RWPE1 (cell line): ENCODE measurements at regions not wholly inside any gene's neighbourhood (a gene's known extent, or its start where the extent isn't known, plus 50 kb on each side); places are given as distances from the start of the nearest gene placed in this dataset.

Experiments used
- CTCF ChIA-PET: fragments of 350-600 bp; sonication (Branson Sonifier 250); formaldehyde crosslinking; extraction: SDS; loops from one replicate; lab custom pipeline; 2021; lab: Yijun Ruan, JAX
- POLR2A ChIA-PET: fragments of 400-600 bp; formaldehyde crosslinking; extraction: SDS; loops from one replicate; lab custom pipeline; 2020; ENCODE audit warnings: antibody characterized with exemption; ENCODE audit not compliant: low non-redundant PET; lab: Yijun Ruan, JAX
- DNase-seq: peaks from one replicate; pipeline ENCODE4 v3.0.0; 2012; ENCODE audit warnings: low spot score
- H3K27ac ChIP-seq: fragments of 450-650 bp; 2 replicates; pipeline ENCODE4 v1.5.1; 2017
- TF ChIP-seq, protein P1 (sequence below): fragments of 450-650 bp; conservative IDR thresholded peaks from 2 replicates; pipeline ENCODE4 v1.5.1; 2017; ENCODE audit warnings: low read depth, mild to moderate bottlenecking

DNA sequence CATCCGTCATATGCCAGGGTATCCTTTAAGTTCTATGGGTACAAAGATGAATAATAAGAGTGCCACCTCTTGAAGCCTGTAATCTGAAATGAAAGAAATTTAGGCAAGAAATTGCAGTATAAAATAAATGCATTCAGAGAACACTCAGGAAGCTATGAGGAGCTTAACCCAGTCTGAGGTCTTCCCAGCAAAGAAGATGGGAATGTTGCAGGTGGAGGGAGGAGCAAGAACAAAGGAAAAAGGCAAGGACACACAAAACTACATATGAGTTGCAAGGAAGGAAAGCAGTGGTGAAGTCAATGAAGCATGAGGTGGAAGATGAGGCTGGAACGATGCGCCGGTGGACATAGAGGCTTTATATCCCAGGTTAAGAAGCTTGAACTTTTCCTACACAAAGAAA lies 67.0 kb upstream of the DST start:
- POLR2A ChIA-PET: no interaction called here

DNA sequence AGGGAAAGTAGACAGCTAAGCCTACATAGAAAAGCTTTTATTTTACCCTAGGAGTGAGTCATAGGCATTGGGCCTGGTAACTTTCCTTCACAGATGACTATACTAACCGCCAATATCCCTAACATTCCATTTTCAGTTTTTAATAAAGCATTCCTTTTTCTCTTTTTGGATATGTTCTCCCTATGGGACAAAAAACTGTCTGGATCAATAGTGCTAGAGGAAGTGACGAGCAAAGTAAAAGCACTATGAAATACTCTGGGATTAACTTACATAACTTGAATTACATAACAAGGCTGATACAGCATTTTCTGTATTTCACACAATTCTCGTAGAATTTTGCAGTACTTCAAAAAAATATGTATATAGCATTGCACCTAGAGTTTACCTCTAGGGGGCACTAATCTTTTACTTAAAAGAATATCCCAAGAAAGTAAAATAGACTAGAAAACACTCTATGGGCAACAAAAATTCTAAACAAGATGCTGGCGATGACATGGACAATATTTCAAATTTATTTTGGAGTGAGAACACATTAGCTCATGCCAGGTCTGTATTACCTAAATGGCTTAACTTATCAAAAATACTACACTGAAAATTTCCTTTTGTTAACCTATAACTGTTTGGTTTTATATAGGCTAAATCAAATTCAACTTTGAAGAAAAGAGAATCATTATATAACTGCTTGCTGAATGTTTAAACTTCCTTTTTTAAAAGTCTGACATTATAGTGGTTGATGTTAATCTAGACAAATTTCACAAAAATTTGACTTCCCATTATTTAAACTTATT lies 66.3 kb upstream of the DST start:
- ChIA-PET CTCF (interaction anchor here (0.5 to 1.9 kb wide), 7 partner anchors 10 to 428 kb away, joined by 3 to 10 read pairs (median 4); no protein-coding TSS in a partner anchor), POLR2A (no interaction called here)
- TF ChIP-seq, protein P1, sequence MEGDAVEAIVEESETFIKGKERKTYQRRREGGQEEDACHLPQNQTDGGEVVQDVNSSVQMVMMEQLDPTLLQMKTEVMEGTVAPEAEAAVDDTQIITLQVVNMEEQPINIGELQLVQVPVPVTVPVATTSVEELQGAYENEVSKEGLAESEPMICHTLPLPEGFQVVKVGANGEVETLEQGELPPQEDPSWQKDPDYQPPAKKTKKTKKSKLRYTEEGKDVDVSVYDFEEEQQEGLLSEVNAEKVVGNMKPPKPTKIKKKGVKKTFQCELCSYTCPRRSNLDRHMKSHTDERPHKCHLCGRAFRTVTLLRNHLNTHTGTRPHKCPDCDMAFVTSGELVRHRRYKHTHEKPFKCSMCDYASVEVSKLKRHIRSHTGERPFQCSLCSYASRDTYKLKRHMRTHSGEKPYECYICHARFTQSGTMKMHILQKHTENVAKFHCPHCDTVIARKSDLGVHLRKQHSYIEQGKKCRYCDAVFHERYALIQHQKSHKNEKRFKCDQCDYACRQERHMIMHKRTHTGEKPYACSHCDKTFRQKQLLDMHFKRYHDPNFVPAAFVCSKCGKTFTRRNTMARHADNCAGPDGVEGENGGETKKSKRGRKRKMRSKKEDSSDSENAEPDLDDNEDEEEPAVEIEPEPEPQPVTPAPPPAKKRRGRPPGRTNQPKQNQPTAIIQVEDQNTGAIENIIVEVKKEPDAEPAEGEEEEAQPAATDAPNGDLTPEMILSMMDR: peak; percentile 69
- H3K27ac ChIP-seq: no peak overlapping the region
- DNase-seq: peak; percentile 66

More for the DNA sequence above, 67.0 kb upstream of the DST start:
- H3K27ac ChIP-seq: no peak overlapping the region
- TF ChIP-seq, protein P1: no peak
- CTCF ChIA-PET: interaction anchor here (0.7 to 1.9 kb wide), 5 partner anchors 11 to 428 kb away, joined by 3 to 10 read pairs (median 4); no protein-coding TSS in a partner anchor
- DNase-seq: no peak

DNA sequence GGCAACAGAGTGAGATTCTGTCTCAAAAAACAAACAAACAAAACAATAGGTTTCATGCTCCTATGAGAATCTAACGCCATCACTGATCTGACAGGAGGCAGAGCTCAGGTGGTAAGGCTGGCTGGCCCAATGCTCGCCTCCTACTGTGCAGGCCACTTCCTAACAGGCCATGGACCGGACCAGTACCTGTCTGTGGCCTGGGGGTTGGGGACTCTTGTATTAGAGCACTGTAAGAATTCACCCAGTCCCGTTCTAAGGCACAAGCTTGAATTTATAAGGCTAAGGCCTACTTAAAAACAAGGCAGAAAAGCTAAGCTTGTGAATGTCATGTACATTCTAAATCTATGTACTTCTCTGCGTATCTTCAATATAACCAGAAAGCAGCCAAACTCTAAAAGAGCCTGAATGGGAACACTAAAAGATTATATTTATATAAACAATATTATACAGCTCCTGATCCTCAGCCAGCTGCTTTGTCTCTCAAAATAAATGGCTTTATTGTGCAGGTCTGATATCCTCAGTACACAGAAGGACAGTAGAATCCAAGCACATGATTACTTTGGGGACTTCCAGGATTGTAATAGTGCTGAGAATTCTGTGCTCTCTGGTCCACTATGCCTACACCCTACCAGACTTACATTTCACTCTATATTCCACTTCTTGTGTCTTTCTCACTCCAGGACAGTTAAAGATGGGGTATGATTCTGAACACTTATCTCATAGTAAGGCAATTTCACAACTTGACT lies 64.5 kb upstream of the DST start:
- no peak overlapping the region for H3K27ac ChIP-seq
- ChIA-PET CTCF (no interaction called here), POLR2A (no interaction called here)
- no peak for DNase-seq
- TF ChIP-seq, protein P1: no peak

DNA sequence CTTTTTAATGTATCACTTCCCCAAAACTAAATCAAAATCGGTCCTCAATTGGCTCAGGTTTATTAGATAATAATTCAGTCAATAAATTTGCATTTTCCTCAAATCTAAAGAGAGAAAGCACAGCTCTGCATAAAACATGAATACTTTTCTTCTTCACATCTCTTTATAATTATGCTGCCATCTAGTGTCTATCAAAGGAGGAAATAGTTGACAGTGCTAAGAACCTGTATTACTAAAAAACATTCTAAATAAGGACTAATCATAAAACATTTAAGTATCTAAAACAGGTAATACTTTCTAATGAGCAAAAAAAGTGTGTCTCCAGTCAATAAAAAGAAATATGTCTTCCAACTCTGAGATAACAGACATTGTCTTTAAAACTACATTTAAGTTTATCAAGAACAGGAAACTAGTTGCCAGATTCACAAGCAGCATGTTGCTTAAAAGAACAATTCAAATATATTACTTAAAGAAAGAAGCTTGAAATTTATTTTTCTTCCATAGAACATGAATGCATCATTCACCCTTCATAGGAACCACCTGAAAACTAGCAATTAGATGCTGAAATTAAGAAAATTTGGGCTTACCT lies 56.5 kb upstream of the DST start:
- TF ChIP-seq, protein P1: peak; percentile 73
- POLR2A ChIA-PET: no interaction called here
- CTCF ChIA-PET: interaction anchor here (0.5 to 1.9 kb wide), 11 partner anchors 10 to 992 kb away, joined by 3 to 12 read pairs (median 4); partner anchors contain the start of gene DST
- DNase-seq: peak; percentile 27
- H3K27ac ChIP-seq: no peak overlapping the region

DNA sequence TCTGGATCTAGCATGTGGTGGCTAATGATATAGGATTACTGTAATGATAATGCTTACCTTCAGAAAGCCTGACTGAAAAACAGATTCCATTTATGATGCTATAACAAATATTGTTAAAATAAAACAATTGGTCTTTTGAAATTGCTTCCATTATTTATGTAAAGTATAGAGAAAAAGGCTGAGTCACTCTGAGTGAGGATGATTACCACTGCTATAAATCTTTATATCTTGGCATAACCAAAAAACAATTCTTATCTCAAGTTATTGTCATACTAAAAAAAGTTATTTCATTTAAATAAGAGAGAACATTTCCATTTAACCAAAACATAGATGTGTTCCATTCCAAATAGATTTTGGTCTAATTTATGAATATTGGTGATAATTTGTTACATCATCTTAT lies 53.0 kb upstream of the DST start:
- DNase-seq: no peak
- peak overlapping the region; percentile 57; the same call in 1 of the 2 replicates for H3K27ac ChIP-seq
- ChIA-PET CTCF (no interaction called here), POLR2A (no interaction called here)
- TF ChIP-seq, protein P1: no peak

DNA sequence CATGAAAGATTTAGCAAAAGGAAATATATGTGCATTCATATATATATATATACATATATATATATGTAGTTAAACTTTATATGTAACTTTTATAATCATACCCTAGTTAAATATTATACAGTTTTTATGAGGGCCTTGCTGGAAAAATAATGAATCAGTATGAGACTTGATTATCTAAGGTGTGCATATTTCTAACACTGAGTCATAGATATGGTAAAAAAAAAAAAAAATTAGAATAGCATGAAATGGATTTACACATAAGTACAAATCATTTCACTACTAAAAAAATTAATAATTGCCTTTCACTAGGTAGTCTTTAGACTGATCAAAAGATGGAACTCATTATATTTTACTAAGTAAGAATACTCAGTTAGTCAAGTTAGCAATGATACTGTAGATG lies 51.3 kb upstream of the DST start:
- POLR2A ChIA-PET: no interaction called here
- CTCF ChIA-PET: no interaction called here
- H3K27ac ChIP-seq: no peak overlapping the region
- DNase-seq: peak; percentile 46
- TF ChIP-seq, protein P1: no peak
